A673 (cell line): ENCODE measurements at regions not wholly inside any gene's neighbourhood (a gene's known extent, or its start where the extent isn't known, plus 50 kb on each side); places are given as distances from the start of the nearest gene placed in this dataset.

ENCODE experiments used
- CTCF ChIP-seq: fragments of 300-800, 200-600 bp; sonication (generic); conservative IDR thresholded peaks from 2 replicates; pipeline ENCODE4 v1.5.1; 2017; ENCODE audit warnings: low read depth, mild to moderate bottlenecking, antibody characterized with exemption, low read length, moderate library complexity, mixed read lengths
- EZH2 ChIP-seq: fragments of 200-600 bp; sonication (generic); IDR thresholded peaks from 2 replicates; pipeline ENCODE4 v1.6.1; 2017; ENCODE audit warnings: borderline replicate concordance, low read depth, mild to moderate bottlenecking, mixed read lengths, antibody characterized with exemption, low read length; ENCODE audit not compliant: poor library complexity, severe bottlenecking

GRCh38 chr13:40115426-40115825, 460.0 kb downstream of the COG6 start:
- no peak for TF ChIP-seq CTCF
- TF ChIP-seq EZH2: no peak
